ENCODE measurements at regions not wholly inside any gene's neighbourhood (a gene's known extent, or its start where the extent isn't known, plus 50 kb on each side); places are given as distances from the start of the nearest gene placed in this dataset.

DNA sequence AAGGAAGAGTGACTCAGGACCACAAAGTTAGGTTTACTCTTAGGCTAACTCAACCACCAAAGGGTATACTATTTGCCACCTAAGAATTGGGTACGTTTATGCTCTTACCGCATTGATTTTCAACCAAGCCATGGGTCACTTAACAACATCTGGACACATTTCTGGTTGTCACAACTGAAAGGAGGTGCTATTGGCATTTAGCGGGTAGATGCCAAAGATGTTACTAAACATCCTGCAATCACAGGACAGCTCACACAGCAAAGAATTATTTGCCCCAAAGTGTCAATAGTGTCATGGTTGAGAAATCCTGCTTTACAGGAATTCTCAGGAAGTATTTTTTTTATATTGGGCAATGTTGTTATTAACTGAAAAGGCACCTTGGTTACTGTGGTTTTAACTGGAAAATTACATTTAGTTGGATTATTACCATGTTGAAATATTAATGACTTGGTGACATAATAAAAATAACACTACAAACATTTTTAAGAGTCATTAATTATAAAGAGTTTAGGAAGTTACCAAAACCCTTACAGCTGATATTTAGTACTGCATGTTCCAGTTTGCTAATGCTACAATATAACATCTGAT, 185.0 kb upstream of the TMEM196 start:
- TF ChIP-seq, protein P1, sequence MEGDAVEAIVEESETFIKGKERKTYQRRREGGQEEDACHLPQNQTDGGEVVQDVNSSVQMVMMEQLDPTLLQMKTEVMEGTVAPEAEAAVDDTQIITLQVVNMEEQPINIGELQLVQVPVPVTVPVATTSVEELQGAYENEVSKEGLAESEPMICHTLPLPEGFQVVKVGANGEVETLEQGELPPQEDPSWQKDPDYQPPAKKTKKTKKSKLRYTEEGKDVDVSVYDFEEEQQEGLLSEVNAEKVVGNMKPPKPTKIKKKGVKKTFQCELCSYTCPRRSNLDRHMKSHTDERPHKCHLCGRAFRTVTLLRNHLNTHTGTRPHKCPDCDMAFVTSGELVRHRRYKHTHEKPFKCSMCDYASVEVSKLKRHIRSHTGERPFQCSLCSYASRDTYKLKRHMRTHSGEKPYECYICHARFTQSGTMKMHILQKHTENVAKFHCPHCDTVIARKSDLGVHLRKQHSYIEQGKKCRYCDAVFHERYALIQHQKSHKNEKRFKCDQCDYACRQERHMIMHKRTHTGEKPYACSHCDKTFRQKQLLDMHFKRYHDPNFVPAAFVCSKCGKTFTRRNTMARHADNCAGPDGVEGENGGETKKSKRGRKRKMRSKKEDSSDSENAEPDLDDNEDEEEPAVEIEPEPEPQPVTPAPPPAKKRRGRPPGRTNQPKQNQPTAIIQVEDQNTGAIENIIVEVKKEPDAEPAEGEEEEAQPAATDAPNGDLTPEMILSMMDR (IDR thresholded peaks at IDR 0.05), result no peak
- no peak for TF ChIP-seq POLR2A (IDR thresholded peaks at IDR 0.05)

All from vagina (tissue), 2 donors.